ENCODE measurements at regions not wholly inside any gene's neighbourhood (a gene's known extent, or its start where the extent isn't known, plus 50 kb on each side); places are given as distances from the start of the nearest gene placed in this dataset.
"Not testable (repeated sequence)": the region's sequence is repeated elsewhere in the genome, so short reads cannot be mapped to it uniquely, and the experiment has no call there.

DNA sequence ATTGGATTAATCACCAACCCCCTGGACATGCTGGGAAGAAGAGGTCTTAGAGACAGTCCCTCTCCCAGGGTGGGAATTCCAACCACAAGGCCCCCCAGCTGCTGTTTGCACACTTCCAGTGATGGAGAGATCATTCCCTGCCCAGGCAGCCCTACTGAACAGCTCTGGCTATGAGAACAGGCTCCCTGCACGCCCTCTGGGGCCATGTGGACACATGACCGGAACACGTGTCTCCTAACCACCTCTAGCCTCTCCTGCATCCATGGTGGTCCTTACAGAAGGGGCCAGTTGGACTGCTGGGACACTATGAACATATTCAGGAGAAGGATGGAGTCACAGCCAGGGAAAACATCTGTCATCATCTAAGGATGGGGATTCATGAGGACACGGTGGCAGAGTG, 196.2 kb downstream of the MN1 start:
- no peaks in the 10 kb centered on the region for H3K36me3 Mint-ChIP-seq (ENCODE audit: low read depth)
- no peak for ATAC-seq
- ChIA-PET POLR2A (no interaction called here), CTCF (no interaction called here)
- H3K9me3 Mint-ChIP-seq (ENCODE audit: insufficient read depth) = no peaks in the 10 kb centered on the region
- H3K27ac Mint-ChIP-seq = no peak overlapping the region
- no peak overlapping the region for H3K4me3 Mint-ChIP-seq
- no peak for DNase-seq
- no peaks in the 10 kb centered on the region for H3K4me1 Mint-ChIP-seq (ENCODE audit: low read depth)
- no peaks in the 10 kb centered on the region for H3K27me3 Mint-ChIP-seq (ENCODE audit: low read depth)

- CTCF ChIA-PET; H3K4me1 Mint-ChIP-seq (ENCODE audit: low read depth); ATAC-seq; H3K36me3 Mint-ChIP-seq (ENCODE audit: low read depth); H3K9me3 Mint-ChIP-seq (ENCODE audit: insufficient read depth); H3K27ac Mint-ChIP-seq; H3K27me3 Mint-ChIP-seq (ENCODE audit: low read depth); DNase-seq; H3K4me3 Mint-ChIP-seq; POLR2A ChIA-PET: not testable (repeated sequence)
These were observed 193.8 kb downstream of the MN1 start for GRCh38 chr22:27607750-27608149.

DNA sequence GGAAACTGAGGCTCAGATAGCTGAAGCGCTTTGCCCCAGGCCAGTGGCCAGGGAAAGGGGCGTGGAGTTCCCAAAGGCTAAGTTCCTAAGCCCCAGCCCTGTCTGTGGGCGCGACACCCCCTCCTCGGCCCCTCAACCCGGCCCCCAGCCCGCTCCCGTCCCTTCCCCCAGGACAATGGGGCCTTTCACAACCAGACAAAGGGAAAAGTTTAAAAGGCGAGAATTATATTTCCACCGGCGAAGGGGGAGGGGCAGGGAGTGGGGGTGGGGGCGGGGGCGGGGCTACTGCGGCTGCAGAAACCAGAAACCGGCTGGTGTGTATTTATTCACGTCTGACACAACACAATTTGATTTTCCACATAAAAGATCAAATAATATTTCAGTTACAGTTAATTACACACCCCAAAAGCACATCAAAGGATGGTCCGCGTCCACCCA, 192.1 kb downstream of the MN1 start:
- H3K27me3 Mint-ChIP-seq (ENCODE audit: low read depth) = peaks cover 16% of the 10 kb centered on the region
- CTCF ChIA-PET = no interaction called here

DNA sequence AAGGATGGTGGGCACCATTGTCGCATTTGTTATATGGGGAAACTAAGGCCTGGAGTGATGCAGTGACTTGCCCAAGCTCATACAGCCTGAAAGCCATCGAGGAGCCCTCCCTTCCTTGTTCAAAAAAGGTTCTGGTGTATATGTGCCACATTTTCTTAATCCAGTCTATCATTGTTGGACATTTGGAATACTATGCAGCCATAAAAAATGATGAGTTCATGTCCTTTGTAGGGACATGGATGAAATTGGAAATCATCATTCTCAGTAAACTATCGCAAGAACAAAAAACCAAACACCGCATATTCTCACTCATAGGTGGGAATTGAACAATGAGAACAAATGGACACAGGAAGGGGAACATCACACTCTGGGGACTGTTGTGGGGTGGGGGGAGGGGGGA, 191.4 kb downstream of the MN1 start:
- H3K27me3 Mint-ChIP-seq (ENCODE audit: low read depth) = peaks cover 22% of the 10 kb centered on the region
- H3K36me3 Mint-ChIP-seq (ENCODE audit: low read depth); H3K4me1 Mint-ChIP-seq (ENCODE audit: low read depth); POLR2A ChIA-PET; H3K9me3 Mint-ChIP-seq (ENCODE audit: insufficient read depth); CTCF ChIA-PET; ATAC-seq; DNase-seq; H3K4me3 Mint-ChIP-seq; H3K27ac Mint-ChIP-seq: not testable (repeated sequence)

More for the DNA sequence above, 192.1 kb downstream of the MN1 start:
- Mint-ChIP-seq H3K4me3 (no peak overlapping the region), H3K27ac (no peak overlapping the region), H3K9me3 (ENCODE audit: insufficient read depth) (no peaks in the 10 kb centered on the region), H3K36me3 (ENCODE audit: low read depth) (no peaks in the 10 kb centered on the region), H3K4me1 (ENCODE audit: low read depth) (no peaks in the 10 kb centered on the region)
- DNase-seq (no peak), ATAC-seq (no peak)
- POLR2A ChIA-PET = no interaction called here

DNA sequence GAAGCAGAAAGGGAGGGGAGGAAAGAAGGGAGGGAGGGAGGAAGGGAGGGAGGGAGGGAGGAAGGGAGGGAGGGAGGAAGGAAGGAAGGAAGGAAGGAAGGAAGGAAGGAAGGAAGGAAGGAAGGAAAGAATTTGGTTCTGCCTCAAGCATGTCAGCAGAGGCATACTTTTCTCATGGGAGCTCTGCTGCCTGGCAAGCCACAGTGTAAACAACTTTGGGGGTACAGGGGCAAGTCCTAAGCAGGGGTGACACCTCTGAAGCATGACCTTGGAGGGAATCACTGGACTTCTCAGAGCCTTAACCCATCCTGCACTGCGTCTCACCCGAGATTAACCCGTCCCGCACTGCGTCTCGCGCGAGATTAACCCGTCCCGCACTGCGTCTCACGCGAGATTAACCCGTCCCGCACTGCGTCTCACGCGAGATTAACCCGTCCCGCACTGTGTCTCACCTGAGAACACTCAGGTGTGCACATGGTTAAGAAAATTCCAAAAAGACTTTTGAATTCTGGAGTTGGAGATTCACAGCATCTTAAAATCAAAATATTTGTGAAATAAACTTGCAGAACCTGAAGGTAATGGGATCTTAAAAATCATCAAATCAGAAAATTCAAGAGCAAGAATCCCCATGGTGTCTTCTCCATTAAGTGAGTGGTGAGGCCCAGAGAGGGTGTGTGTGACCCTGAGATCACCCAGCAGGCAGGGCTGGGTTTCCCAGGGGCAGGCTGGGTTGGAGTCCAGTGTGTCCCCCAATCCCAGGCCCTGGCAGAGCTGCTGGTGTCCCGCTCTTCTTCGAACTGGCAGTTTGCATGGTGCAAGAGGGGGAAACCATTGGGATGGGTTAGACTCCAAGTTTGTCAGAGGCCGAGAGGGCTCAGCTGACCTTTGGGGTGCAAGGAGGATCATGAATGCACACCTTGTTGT, 190.4 kb downstream of the MN1 start:
- no peak for ATAC-seq
- Mint-ChIP-seq H3K9me3 (ENCODE audit: insufficient read depth) (no peaks in the 10 kb centered on the region), H3K27me3 (ENCODE audit: low read depth) (peaks cover 29% of the 10 kb centered on the region), H3K27ac (no peak overlapping the region), H3K4me1 (ENCODE audit: low read depth) (no peaks in the 10 kb centered on the region), H3K36me3 (ENCODE audit: low read depth) (no peaks in the 10 kb centered on the region), H3K4me3 (no peak overlapping the region)
- ChIA-PET CTCF (no interaction called here), POLR2A (no interaction called here)
- DNase-seq = no peak

DNA sequence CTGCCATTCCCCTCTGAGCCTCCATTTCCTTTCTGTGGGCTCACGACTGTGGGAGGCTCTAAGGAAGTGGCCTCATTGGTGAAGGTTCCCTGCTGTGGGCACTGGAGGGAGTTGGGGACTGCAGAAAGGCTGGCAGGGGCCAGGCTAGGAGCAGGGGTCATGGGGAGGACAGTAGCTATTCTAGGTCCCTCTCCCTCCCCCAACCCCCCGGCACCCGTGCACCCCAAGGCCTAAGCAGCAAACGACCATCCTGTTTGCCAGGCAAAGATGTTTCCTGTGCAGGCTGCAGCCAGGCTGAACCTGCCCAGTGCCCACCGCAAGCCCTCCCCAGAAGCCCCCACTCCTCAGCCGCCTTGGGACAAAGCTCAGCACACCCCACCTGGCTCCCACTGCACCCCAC, 189.4 kb downstream of the MN1 start:
- Mint-ChIP-seq H3K4me1 (ENCODE audit: low read depth) (no peaks in the 10 kb centered on the region), H3K27ac (no peak overlapping the region), H3K9me3 (ENCODE audit: insufficient read depth) (no peaks in the 10 kb centered on the region), H3K27me3 (ENCODE audit: low read depth) (peaks cover 30% of the 10 kb centered on the region), H3K36me3 (ENCODE audit: low read depth) (no peaks in the 10 kb centered on the region), H3K4me3 (no peak overlapping the region)
- ChIA-PET POLR2A (no interaction called here), CTCF (no interaction called here)
- ATAC-seq (no peak), DNase-seq (no peak)

DNA sequence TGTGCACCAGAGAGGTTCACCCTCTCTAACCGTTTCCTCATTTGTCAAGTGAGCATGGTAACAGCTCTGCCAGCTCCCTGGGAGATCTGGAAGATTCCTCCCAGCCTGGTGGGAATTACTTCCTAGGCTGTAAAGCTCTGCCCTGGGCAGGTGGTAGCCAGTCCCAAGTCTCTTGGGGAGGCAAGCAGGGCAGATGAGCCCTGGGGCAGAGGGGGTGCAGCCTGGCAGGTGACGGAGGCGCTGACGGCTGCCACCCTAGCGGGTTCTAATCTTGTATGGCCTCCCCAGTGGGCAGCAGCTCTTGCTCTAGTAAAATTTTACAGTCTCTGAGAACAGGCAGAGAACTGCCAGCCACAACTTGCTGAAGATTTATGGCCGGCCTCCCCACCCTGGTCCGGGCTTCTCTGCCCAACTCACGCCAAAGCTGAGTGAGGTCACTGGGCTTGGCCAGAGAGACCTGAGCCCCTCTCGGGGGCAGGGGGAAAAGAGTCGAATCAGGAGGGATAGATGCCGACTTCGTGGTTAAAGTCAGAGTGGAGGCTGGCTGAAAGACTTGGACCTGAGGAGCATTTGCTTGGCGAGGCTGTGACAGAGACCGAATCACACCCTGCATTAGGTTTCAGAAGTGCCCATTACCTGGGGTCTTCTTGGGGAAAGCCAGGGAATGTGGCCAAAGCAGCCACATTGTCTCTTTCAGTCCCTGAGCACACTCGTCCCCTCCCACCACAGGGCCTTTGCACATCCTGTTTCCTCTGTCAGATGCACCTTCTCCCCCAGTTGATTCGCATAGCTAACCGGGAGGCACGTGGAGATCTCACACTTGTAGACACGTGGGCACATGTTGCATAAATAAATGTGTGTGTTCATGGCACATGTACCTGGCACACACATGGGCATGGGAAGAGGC, 188.2 kb downstream of the MN1 start:
- Mint-ChIP-seq H3K9me3 (ENCODE audit: insufficient read depth) (no peaks in the 10 kb centered on the region), H3K4me3 (no peak overlapping the region), H3K36me3 (ENCODE audit: low read depth) (no peaks in the 10 kb centered on the region), H3K27ac (no peak overlapping the region), H3K4me1 (ENCODE audit: low read depth) (no peaks in the 10 kb centered on the region), H3K27me3 (ENCODE audit: low read depth) (peaks cover 30% of the 10 kb centered on the region)
- ATAC-seq = no peak
- DNase-seq = no peak
- ChIA-PET CTCF (no interaction called here), POLR2A (no interaction called here)

DNA sequence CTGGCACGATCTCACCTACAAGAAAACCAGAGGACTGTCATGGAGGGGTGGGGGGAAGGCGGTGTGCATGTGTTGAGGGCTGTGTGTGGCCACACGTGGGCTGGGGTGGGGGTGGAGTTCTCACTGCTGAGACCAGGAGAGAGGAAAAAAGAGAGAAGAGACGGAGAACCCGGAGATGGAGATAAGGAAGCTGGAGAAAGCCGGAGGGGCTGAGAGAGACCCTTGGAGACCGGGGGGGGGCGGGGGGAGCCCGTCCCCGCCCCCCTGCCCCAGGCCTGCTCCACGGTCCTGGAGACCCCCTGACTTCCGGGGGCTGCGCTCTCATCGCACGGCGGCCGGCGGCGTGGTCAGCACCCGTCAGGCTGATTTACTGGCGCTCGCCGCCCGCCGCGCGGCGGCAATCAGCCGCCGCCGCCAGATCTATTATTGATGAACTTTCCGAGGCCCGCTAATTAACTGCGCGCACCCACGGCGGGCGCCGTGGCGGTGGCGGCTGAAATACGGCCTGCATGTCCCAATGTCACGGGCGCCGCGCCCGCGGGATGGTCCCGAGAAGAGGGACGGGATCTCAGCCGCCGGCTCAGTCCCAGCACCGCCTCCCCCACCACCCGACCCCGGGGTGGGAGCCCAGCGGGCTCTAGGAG, 187.4 kb downstream of the MN1 start:
- Mint-ChIP-seq H3K27me3 (ENCODE audit: low read depth) (peaks cover 30% of the 10 kb centered on the region), H3K4me1 (ENCODE audit: low read depth) (no peaks in the 10 kb centered on the region), H3K36me3 (ENCODE audit: low read depth) (no peaks in the 10 kb centered on the region), H3K27ac (no peak overlapping the region), H3K4me3 (no peak overlapping the region), H3K9me3 (ENCODE audit: insufficient read depth) (no peaks in the 10 kb centered on the region)
- DNase-seq (no peak), ATAC-seq (no peak)
- POLR2A ChIA-PET = interaction anchor here (0.6 kb wide), 1 partner anchor 11 kb away, joined by 3 read pairs; no protein-coding TSS in a partner anchor
- CTCF ChIA-PET = no interaction called here

- Mint-ChIP-seq H3K4me3 (no peak overlapping the region), H3K27me3 (ENCODE audit: low read depth) (peaks cover 30% of the 10 kb centered on the region), H3K27ac (no peak overlapping the region), H3K9me3 (ENCODE audit: insufficient read depth) (no peaks in the 10 kb centered on the region), H3K4me1 (ENCODE audit: low read depth) (no peaks in the 10 kb centered on the region), H3K36me3 (ENCODE audit: low read depth) (no peaks in the 10 kb centered on the region)
- CTCF ChIA-PET = no interaction called here
- POLR2A ChIA-PET = interaction anchor here (0.6 kb wide), 1 partner anchor 10 kb away, joined by 3 read pairs; no protein-coding TSS in a partner anchor
- ATAC-seq = no peak
- DNase-seq = no peak
These were observed 186.9 kb downstream of the MN1 start for GRCh38 chr22:27614650-27615007.

GRCh38 chr22:27615408-27615807, 186.1 kb downstream of the MN1 start:
- no peak for ATAC-seq
- CTCF ChIA-PET = no interaction called here
- no peaks in the 10 kb centered on the region for H3K4me1 Mint-ChIP-seq (ENCODE audit: low read depth)
- peaks cover 30% of the 10 kb centered on the region for H3K27me3 Mint-ChIP-seq (ENCODE audit: low read depth)
- H3K27ac Mint-ChIP-seq = no peak overlapping the region
- POLR2A ChIA-PET = no interaction called here
- H3K4me3 Mint-ChIP-seq = no peak overlapping the region
- H3K36me3 Mint-ChIP-seq (ENCODE audit: low read depth) = no peaks in the 10 kb centered on the region
- no peaks in the 10 kb centered on the region for H3K9me3 Mint-ChIP-seq (ENCODE audit: insufficient read depth)
- DNase-seq = no peak

- Mint-ChIP-seq H3K27me3 (ENCODE audit: low read depth) (peaks cover 30% of the 10 kb centered on the region), H3K36me3 (ENCODE audit: low read depth) (no peaks in the 10 kb centered on the region), H3K4me3 (no peak overlapping the region), H3K4me1 (ENCODE audit: low read depth) (no peaks in the 10 kb centered on the region), H3K27ac (no peak overlapping the region), H3K9me3 (ENCODE audit: insufficient read depth) (no peaks in the 10 kb centered on the region)
- POLR2A ChIA-PET = no interaction called here
- no peak for ATAC-seq
- CTCF ChIA-PET = no interaction called here
- DNase-seq = no peak
These were observed 185.5 kb downstream of the MN1 start for GRCh38 chr22:27616033-27616432.
